GM23338 (cell line): ENCODE measurements at regions not wholly inside any gene's neighbourhood (a gene's known extent, or its start where the extent isn't known, plus 50 kb on each side); places are given as distances from the start of the nearest gene placed in this dataset.

Experiments used
- ATAC-seq: fragments of 200-7000 bp; cut with Tn5 transposase; 3 replicates; pipeline ENCODE4 v1.9.1; 2020
- DNase-seq: peaks from one replicate; pipeline ENCODE4 v3.0.0-alpha.2; 2015; ENCODE audit warnings: low spot score
- H2AFZ ChIP-seq: fragments of 200-600 bp; sonication (generic); 2 replicates; pipeline ENCODE4 v1.8.0; 2016; ENCODE audit warnings: antibody characterized with exemption, mild to moderate bottlenecking, moderate library complexity
- H3F3A ChIP-seq: fragments of 200-600 bp; sonication (generic); replicated peaks from 2 replicates; pipeline ENCODE4 v1.8.0; 2017; ENCODE audit warnings: antibody characterized with exemption, mixed run types, low read depth
- H3K27ac ChIP-seq: fragments of 200-600 bp; sonication (generic); 2 replicates; pipeline ENCODE4 v1.6.1; 2016; ENCODE audit warnings: low read depth
- H3K27me3 ChIP-seq: fragments of 200-600 bp; sonication (generic); 2 replicates; pipeline ENCODE4 v1.8.0; 2016; ENCODE audit warnings: mild to moderate bottlenecking, mixed run types, moderate library complexity; ENCODE audit not compliant: insufficient read depth
- H3K36me3 ChIP-seq: fragments of 200-600 bp; sonication (generic); 2 replicates; pipeline ENCODE4 v1.8.0; 2016; ENCODE audit warnings: mild to moderate bottlenecking; ENCODE audit not compliant: insufficient read depth
- H3K4me1 ChIP-seq: fragments of 200-600 bp; sonication (generic); 2 replicates; pipeline ENCODE4 v1.8.0; 2016; ENCODE audit warnings: mild to moderate bottlenecking, moderate library complexity; ENCODE audit not compliant: insufficient read depth
- H3K4me2 ChIP-seq: fragments of 200-600 bp; sonication (generic); 2 replicates; pipeline ENCODE4 v1.7.1; 2017; ENCODE audit warnings: mixed run types
- H3K4me3 ChIP-seq: fragments of 200-600 bp; sonication (generic); 2 replicates; pipeline ENCODE4 v1.6.1; 2016; ENCODE audit warnings: mixed run types
- H3K79me2 ChIP-seq: fragments of 200-600 bp; sonication (generic); replicated peaks from 2 replicates; pipeline ENCODE4 v1.8.0; 2017; ENCODE audit warnings: mild to moderate bottlenecking; ENCODE audit not compliant: insufficient read depth
- H3K9me2 ChIP-seq: fragments of 200-600 bp; sonication (generic); 2 replicates; pipeline ENCODE4 v1.8.0; 2017; ENCODE audit not compliant: insufficient read depth
- H4K20me1 ChIP-seq: fragments of 200-600 bp; sonication (generic); replicated peaks from 2 replicates; pipeline ENCODE4 v1.8.0; 2017; ENCODE audit warnings: mild to moderate bottlenecking; ENCODE audit not compliant: insufficient read depth
- H3K27ac Mint-ChIP-seq: 2 replicates; pipeline ENCODE4 v1.8.0; 2020; ENCODE audit warnings: inconsistent platforms, mild to moderate bottlenecking, moderate library complexity, mixed read lengths
- H3K27me3 Mint-ChIP-seq: 3 replicates; pipeline ENCODE4 v1.8.0; 2022; ENCODE audit warnings: low read depth, mild to moderate bottlenecking, moderate library complexity, mixed read lengths, inconsistent platforms; ENCODE audit not compliant: insufficient read depth, poor library complexity
- H3K36me3 Mint-ChIP-seq: 3 replicates; pipeline ENCODE4 v1.8.0; 2021; ENCODE audit warnings: low read depth, mild to moderate bottlenecking, inconsistent platforms, moderate library complexity, mixed read lengths
- H3K4me1 Mint-ChIP-seq: 3 replicates; pipeline ENCODE4 v1.8.0; 2020; ENCODE audit warnings: mild to moderate bottlenecking, inconsistent platforms, mixed read lengths
- H3K4me3 Mint-ChIP-seq: 3 replicates; pipeline ENCODE4 v1.8.0; 2021; ENCODE audit warnings: moderate library complexity, mild to moderate bottlenecking, inconsistent platforms, mixed read lengths
- H3K9me3 Mint-ChIP-seq: 3 replicates; pipeline ENCODE4 v1.8.0; 2020; ENCODE audit warnings: moderate library complexity, mild to moderate bottlenecking, inconsistent platforms, mixed read lengths
- CREB1 ChIP-seq: fragments of 250-450 bp; sonication (Bioruptor Pico); IDR thresholded peaks from 2 replicates; pipeline ENCODE4 v1.5.0; 2020; ENCODE audit warnings: low read depth, mild to moderate bottlenecking, moderate library complexity
- EZH2phosphoT487 ChIP-seq: fragments of 200-600 bp; sonication (generic); IDR thresholded peaks from one replicate; pipeline ENCODE4 v1.8.1; 2018; ENCODE audit warnings: antibody characterized with exemption; ENCODE audit not compliant: unreplicated experiment
- NANOG ChIP-seq: IDR thresholded peaks from 2 replicates; pipeline ENCODE4 v1.6.1; 2016; ENCODE audit warnings: antibody characterized with exemption, borderline replicate concordance
- REST ChIP-seq: IDR thresholded peaks from one replicate; pipeline ENCODE4 v1.6.1; 2018; ENCODE audit warnings: antibody characterized with exemption; ENCODE audit not compliant: unreplicated experiment
- STAT1 ChIP-seq: IDR thresholded peaks from one replicate; pipeline ENCODE4 v1.6.1; 2016; ENCODE audit warnings: antibody characterized with exemption; ENCODE audit not compliant: unreplicated experiment

GRCh38 chr1:55931081-55931940 lies 648.1 kb downstream of the PLPP3 start (continued):
- TF ChIP-seq REST (no peak), NANOG (no peak), CREB1 (no peak)

DNA sequence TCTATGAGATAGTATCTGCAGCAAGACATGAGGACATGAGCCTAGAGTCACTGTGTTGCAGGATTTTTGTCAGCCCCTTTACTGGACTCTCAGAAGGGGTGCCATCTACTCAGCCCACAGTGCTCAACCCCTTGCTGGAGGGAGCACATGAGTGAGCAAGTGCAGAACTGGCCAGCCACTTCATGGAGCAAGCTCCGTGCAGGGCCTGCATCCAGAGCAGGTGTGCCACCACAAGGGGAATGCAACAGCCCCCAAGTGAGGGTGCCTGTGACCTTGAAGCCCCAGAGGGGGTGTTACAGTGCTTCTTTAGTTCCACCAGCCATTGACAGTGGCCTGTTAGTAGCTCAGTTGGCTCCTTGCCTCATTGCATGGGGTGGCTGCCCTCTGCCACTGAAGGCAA lies 649.7 kb downstream of the PLPP3 start:
- Histone ChIP-seq H2AFZ (no peak overlapping the region), H3F3A (no peaks in the 10 kb centered on the region), H3K4me1 (no peaks in the 10 kb centered on the region), H3K4me3 (no peak overlapping the region), H3K79me2 (no peaks in the 10 kb centered on the region), H3K36me3 (no peaks in the 10 kb centered on the region), H3K27me3 (no peaks in the 10 kb centered on the region), H3K27ac (no peak overlapping the region), H4K20me1 (no peaks in the 10 kb centered on the region), H3K9me2 (peaks cover 12% of the 10 kb centered on the region; the same call in 1 of the 2 replicates), H3K4me2 (no peak overlapping the region)
- DNase-seq (no peak), ATAC-seq (no peak)
- TF ChIP-seq STAT1: no peak
- no peak for TF ChIP-seq NANOG
- no peak overlapping the region for H3K27ac Mint-ChIP-seq
- H3K27me3 Mint-ChIP-seq: no peaks in the 10 kb centered on the region
- no peak overlapping the region for H3K4me3 Mint-ChIP-seq
- no peaks in the 10 kb centered on the region for H3K4me1 Mint-ChIP-seq
- H3K9me3 Mint-ChIP-seq: peaks cover 7% of the 10 kb centered on the region
- H3K36me3 Mint-ChIP-seq: peaks cover 3% of the 10 kb centered on the region

- H3K36me3 Mint-ChIP-seq: no peaks in the 10 kb centered on the region
- no peaks in the 10 kb centered on the region for H3K27me3 Mint-ChIP-seq
- Histone ChIP-seq H4K20me1 (no peaks in the 10 kb centered on the region), H3K79me2 (no peaks in the 10 kb centered on the region), H3K27me3 (no peaks in the 10 kb centered on the region), H3K4me2 (no peak overlapping the region), H3K4me3 (no peak overlapping the region), H2AFZ (no peak overlapping the region), H3F3A (no peaks in the 10 kb centered on the region), H3K9me2 (peaks cover 12% of the 10 kb centered on the region; the same call in 1 of the 2 replicates), H3K4me1 (no peaks in the 10 kb centered on the region), H3K27ac (no peak overlapping the region), H3K36me3 (no peaks in the 10 kb centered on the region)
- H3K4me3 Mint-ChIP-seq: no peak overlapping the region
- ATAC-seq: no peak
- TF ChIP-seq EZH2phosphoT487 (no peak), STAT1 (no peak)
- DNase-seq: no peak
- no peak overlapping the region for H3K27ac Mint-ChIP-seq
- no peaks in the 10 kb centered on the region; the same call in 2 of the 3 replicates for H3K9me3 Mint-ChIP-seq
- no peaks in the 10 kb centered on the region for H3K4me1 Mint-ChIP-seq
These were observed 650.8 kb downstream of the PLPP3 start for GRCh38 chr1:55928576-55928975.
